ENCODE measurements at regions not wholly inside any gene's neighbourhood (a gene's known extent, or its start where the extent isn't known, plus 50 kb on each side); places are given as distances from the start of the nearest gene placed in this dataset.

DNA sequence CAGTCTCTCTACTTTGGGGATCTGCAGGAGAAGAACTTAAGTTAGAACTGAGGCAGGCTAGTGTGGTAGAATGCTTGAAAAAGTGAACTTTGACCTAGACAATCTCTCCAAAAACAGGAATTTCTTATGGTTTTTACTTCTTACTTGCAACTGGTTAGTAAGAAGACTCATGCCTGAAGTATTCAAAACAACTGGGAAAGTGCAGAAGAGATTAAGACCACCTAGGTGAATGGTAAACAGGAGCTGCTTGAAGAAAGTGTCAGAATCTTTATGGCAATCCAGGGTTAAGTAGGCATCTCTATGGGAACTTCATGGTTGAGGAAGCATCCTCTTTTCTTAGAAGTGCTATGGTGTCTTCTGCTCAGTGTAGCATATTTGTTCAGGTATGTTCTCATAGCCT, 428.6 kb upstream of the TLE4 start:
- no peak for DNase-seq (ENCODE audit: low read depth)

DNA sequence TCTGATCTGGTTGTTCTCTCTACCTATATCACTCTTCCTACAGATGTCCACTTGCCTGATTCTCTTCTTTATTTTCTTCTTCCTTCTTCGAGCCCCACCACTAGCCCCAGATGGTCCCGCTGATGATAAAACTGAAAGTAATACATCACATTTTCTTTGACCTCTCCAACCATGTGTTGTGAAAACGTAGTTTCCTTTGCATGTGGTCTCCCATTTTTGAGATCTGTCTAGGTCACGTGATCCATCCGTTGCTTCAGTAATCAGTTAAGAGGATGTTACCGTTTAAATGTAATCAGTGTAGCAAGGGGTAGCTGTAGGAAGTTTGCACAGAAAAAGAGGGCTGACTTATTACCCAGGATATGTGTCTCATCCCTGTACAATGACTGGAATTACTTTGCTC, 426.3 kb upstream of the TLE4 start:
- DNase-seq (ENCODE audit: low read depth), result no peak

GRCh38 chr9:79149585-79149984, 422.2 kb upstream of the TLE4 start:
- no peak for DNase-seq (ENCODE audit: low read depth)

DNA sequence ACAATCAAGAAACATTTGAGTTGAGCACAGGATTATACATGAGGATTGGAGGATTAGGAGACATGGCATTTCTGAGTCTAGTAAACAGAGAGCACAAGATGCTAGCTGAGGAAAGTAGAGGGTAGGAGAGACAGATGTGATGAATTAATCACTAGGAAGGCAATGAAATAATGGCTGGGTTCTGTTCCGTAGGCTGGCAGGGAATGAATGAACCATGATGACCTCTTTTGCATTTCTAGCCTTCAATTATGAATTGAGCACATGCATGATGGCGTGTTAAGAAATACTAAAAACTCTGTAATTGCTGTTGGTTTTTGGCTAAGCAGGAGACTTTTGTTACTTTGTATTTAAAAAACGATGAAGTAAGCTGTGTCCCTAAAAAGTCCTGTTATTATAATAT, 420.0 kb upstream of the TLE4 start:
- no peak for DNase-seq (ENCODE audit: low read depth)

DNA sequence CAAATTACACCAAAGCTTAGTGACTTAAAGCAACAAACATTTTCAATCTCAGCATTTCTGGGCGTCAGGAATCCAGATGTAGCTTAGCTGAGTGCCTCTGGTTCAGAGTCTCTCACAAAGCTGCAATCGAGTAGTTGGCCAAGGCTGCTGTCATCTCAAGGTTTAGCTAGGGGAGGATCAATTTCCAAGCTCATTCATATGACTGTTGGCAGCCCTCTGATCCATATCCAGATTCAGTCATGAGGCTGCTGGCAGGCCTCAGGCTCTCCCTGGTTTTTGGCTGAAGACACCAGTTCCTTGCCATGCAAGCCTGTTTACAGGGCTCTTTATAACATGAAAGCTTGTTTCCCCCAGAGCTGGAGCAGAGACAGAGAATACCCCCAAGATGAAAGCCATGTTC, 419.5 kb upstream of the TLE4 start:
- DNase-seq (ENCODE audit: low read depth), result no peak

GRCh38 chr9:79154806-79155205, 417.0 kb upstream of the TLE4 start:
- no peak for DNase-seq (ENCODE audit: low read depth)

- DNase-seq (ENCODE audit: low read depth), result no peak
These were observed 416.5 kb upstream of the TLE4 start for GRCh38 chr9:79155308-79155707.

DNA sequence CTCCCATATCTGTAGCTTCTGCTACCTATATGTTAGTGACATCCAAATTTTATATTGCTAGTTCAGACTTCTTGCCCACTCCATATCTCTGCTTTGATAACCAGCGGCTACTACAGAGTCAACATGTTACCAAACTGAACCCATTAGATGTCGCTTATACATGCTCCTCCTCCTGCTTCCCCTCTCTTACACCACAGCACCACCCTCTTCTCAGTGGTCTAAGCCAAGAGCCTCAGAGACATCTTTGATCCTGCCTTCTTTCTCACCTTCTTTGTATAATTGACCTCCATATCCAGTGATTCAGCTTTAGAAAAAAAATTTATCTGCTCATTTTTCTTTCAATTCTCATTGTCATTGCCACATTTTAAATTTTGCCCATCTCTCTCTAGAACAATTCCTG, 408.2 kb upstream of the TLE4 start:
- DNase-seq (ENCODE audit: low read depth), result no peak

GRCh38 chr9:79164406-79164805, 407.4 kb upstream of the TLE4 start:
- no peak for DNase-seq (ENCODE audit: low read depth)

DNA sequence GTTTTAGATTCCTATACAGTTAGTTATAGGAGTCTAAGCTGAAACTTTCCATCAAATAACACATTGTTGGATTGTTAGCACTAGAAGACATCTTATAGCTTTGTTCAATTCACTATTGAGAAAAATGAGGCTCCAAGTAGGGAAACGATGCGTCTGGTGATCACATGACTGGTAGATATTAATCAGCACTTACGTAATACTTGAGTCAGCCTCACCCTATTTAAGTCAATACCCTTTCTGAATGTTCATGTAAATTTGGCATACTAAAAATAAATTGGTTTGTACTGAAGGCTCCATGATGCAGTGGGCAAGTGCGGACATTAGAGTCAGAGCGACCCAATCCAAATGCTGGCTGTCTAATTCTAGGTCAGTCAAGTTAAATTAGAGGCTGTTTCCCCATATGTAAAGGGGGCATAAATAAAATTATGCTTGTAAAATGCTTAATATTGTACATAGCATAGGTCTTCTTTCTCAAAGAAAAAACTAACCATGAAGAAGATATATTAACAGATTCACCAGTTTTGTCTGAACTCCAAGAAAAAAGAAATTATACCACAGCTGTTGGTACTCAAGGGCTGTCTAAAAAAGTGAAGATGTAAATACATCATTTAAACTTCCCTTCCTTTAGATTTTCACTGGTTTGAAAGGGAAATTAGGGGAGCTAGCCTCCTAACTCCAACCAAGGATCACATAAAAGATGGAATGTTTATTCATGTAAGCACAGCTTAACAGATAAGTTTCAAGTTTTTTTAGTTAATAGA, 406.6 kb upstream of the TLE4 start:
- DNase-seq (ENCODE audit: low read depth), result no peak

GRCh38 chr9:79166005-79166404, 405.8 kb upstream of the TLE4 start:
- DNase-seq (ENCODE audit: low read depth), result no peak

DNA sequence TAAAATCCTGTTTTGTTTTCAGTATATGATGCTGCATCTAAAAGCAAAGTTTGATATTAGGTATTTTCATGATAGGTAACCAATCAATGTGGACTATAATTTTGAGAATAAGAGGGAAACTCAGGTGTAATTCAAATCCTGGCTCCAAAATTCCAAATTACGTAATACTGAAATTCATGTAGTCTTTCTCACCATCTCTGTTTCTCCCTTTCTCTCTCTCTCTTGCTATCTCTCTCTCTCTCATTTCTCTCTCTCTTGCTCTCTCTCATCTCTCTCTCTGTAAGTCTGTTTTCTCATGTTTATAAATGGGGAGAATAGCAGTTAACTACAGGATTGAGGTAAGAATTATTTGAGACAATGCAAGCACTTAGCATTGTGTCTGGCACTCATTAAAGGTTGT, 401.1 kb upstream of the TLE4 start:
- DNase-seq (ENCODE audit: low read depth), result no peak

GRCh38 chr9:79173932-79174331, 397.8 kb upstream of the TLE4 start:
- no peak for DNase-seq (ENCODE audit: low read depth)

- DNase-seq (ENCODE audit: low read depth), result no peak
These were observed 395.6 kb upstream of the TLE4 start for GRCh38 chr9:79176014-79176697.

- no peak for DNase-seq (ENCODE audit: low read depth)
These were observed 386.9 kb upstream of the TLE4 start for GRCh38 chr9:79184831-79185230.

DNA sequence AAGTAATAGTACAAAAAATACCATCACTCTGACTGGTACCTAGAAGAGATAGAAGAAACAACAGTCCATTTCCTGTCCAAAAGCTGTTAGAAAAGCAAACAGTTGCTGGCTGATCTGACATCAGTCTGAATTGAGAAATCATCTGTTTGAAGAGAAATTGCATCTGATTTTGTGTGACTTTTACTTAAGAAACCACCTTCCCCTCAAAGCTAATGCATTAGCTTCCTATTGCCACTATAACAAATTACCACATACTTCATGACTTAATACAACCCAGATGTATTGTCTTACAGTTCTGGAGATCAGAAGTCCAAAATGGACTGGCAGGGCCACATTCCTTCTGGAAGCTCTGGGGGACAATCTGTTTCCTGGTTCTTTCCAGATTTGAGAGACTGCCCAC, 385.9 kb upstream of the TLE4 start:
- no peak for DNase-seq (ENCODE audit: low read depth)

GRCh38 chr9:79189511-79189924, 382.2 kb upstream of the TLE4 start:
- DNase-seq (ENCODE audit: low read depth), result no peak

DNA sequence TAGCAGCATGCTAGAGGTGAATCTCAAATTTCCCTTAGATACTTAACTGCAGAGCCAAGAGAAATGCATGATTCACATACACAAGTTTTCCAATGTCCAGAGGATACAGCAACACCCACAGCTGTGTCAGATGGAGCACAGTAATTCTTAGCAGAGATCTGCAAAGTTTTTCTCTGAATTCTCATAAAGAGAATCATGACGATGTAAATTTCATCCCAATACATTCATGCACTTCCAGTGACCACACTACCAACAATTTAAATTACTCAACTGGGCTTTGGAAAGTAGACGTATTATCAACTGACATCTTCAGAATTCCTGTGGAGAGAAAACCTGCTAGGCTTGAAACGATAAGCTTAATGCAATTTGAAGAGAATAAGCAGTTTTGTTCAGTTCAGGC, 378.8 kb upstream of the TLE4 start:
- no peak for DNase-seq (ENCODE audit: low read depth)

DNA sequence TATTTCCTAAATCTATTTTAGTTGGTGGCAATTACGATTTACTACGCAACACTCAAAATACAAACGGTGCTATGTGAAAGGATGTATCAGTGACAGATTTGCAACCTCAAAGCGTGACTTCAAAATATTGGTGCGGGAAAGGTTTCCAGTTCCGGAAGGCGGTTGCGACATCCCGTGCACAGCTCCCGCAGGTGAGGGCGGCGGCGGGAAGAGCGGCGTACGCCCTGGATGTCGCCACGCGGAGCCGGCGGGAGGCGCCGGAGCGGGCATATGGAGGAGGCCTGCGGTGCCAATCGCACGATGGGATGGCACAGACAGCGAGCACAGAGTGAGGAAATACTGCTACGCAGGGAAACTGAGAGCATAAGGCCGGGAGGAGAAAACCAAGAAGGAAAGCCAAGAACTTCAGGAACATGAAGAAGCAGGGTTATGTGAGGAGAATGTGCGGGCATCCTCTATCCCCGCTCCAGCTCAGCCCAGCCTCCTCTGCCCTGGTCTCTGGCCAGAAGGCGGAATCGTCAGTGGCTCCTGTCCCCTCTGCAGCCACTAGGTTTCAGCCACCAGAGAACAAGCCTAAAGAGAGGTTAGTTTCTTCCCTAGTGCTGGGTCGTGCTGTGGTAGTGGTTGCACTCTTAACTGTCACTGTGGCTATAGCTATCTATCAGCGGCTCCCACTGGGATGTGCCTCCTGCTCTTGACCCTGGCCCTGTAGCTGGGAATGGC, 378.1 kb upstream of the TLE4 start:
- no peak for DNase-seq (ENCODE audit: low read depth)

- DNase-seq (ENCODE audit: low read depth), result no peak
These were observed 375.9 kb upstream of the TLE4 start for GRCh38 chr9:79195879-79196278.

DNA sequence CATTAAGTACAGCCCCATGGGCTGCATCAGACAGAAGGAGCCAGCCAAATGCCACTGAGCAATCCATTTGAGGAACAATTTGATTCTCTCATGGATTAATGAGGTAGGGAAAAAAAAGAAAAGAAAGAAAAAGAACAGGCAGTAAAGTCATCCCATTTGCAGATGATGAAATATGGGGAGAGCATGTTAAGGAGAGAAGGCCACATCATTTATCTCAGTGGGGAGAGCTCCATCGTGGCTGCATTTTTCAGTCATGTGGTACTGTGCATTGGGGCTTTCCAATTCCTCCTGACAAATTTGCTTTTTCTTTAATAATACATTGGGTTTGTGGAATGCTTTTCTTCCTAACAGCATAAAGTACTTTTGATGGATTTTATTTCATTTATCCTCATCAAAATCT, 375.2 kb upstream of the TLE4 start:
- no peak for DNase-seq (ENCODE audit: low read depth)

GRCh38 chr9:79200336-79200735, 371.4 kb upstream of the TLE4 start:
- DNase-seq (ENCODE audit: low read depth), result no peak

DNA sequence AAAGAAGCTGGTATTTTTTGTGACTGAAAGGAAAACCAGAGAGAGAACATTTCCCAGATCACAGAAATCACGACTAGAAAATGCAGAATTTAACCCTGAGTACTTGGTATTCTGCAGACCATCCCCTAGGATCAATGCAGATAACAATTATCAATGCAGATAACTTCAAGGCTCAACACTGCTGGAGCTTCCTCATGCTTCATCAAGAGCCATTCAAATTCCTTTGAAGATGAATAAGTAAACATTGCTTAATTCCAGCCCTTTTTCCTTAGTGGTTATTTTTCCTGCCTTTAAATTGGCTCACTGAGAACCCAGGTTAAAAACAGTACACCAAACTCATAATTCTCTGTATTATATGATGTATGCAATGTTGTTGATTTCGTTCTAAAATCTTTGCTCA, 370.1 kb upstream of the TLE4 start:
- DNase-seq (ENCODE audit: low read depth), result no peak
